Heart right ventricle (tissue), 16 donors: ENCODE measurements at regions not wholly inside any gene's neighbourhood (a gene's known extent, or its start where the extent isn't known, plus 50 kb on each side); places are given as distances from the start of the nearest gene placed in this dataset.

ENCODE experiments used
- ATAC-seq, 8 donors: fragments of 200-7000 bp; cut with Tn5 transposase; one replicate each; pipeline ENCODE4 v1.9.1; 2020; ENCODE audit warnings: mild to moderate bottlenecking in 8 of 8, moderate library complexity in 8 of 8, moderate number of reproducible peaks in 1 of 8
- DNase-seq, 2 donors: peaks; one replicate each; pipeline ENCODE4 v3.0.0-alpha.2; 2020
- H3K27ac ChIP-seq, 10 donors: fragments of 200-600 bp; sonication (generic) in 2 of 10; one replicate each; pipeline versions ENCODE4 v1.5.0 to v1.8.0; 2020 to 2022; ENCODE audit warnings: mild to moderate bottlenecking in 3 of 10
- H3K27me3 ChIP-seq, 7 donors: fragments of 200-600 bp; one replicate each; pipeline ENCODE4 v1.8.0; 2021 to 2022; ENCODE audit warnings: mild to moderate bottlenecking in 2 of 7
- H3K36me3 ChIP-seq, 9 donors: fragments of 200-600 bp; sonication (generic) in 1 of 9; one replicate each; pipeline versions ENCODE4 v1.5.0 to v1.8.0; 2020 to 2022; ENCODE audit warnings: mild to moderate bottlenecking in 2 of 9
- H3K4me1 ChIP-seq, 9 donors: fragments of 200-600 bp; sonication (generic) in 1 of 9; one replicate each; pipeline versions ENCODE4 v1.5.0 to v1.8.0; 2020 to 2022; ENCODE audit warnings: mild to moderate bottlenecking in 4 of 9
- H3K4me3 ChIP-seq, 10 donors: fragments of 200-600 bp; sonication (generic) in 2 of 10; one replicate each; pipeline versions ENCODE4 v1.5.0 to v1.8.0; 2020 to 2022; ENCODE audit warnings: mild to moderate bottlenecking in 7 of 10, moderate library complexity in 2 of 10
- H3K9me3 ChIP-seq, 11 donors: fragments of 200-600 bp in 10 of 11; sonication (generic) in 2 of 11; one replicate each; pipeline versions ENCODE4 v1.5.0 to v1.8.0; 2013 to 2022; ENCODE audit warnings: mild to moderate bottlenecking in 2 of 11, control low read depth in 1 of 11, moderate library complexity in 1 of 11
- CTCF ChIP-seq, 9 donors: fragments of 200-600 bp; sonication (generic) in 2 of 9; IDR thresholded peaks; one replicate each; pipeline versions ENCODE4 v1.5.0 to v1.8.0; 2021 to 2022; ENCODE audit warnings: antibody characterized with exemption in 9 of 9, mild to moderate bottlenecking in 5 of 9, moderate library complexity in 1 of 9
- WGBS, 2 donors: extraction: QIAGEN DNeasy Blood & Tissue Kit; methylation state at CpG; one replicate each; pipeline ENCODE4 v1.1.7; 2013; ENCODE audit warnings: inconsistent platforms in 1 of 2; 5-methylcytosine and 5-hydroxymethylcytosine counted together
- intact Hi-C, 10 donors: fragments of 100-400 bp; cut with DNase I; formaldehyde crosslinking; loops; one replicate each; pipeline versions ENCODE4 v1.11.1 to v1.14.2; 2022
- donor health status: Arrhythmogenic right ventricular cardiomyopathy.
- donor health status: ischemic (EF 13 %, LVEDD 7.1; RV severe dilation, severe dysfunction).
- donor health status: healthy with polysubstance abuse.
- donor health status: DM: no; HTN: yes; CAD: no.
- donor health status: DM: no; HTN: no; CAD: no.
- donor health status: ischemic (EF 25% LVEDD 6.9; RV normal size, moderate dysfunction).
- donor health status: ischemic (EF 25% LVEDD 5.7; RV mildly dilated, moderate dysfunction).
- donor health status: healthy.
- donor health status: DM: yes; HTN: yes; CAD: no.
- donor health status: Ischemic cardiomyopathy.
- donor health status: ischemic (EF 35%, LVEDD 5.7; RV mildly dilated, moderate dysfunction).
- donor health status: nonischemic (EF 11% LVEDD 7.7; RV severe dilation, severe dysfunction).
- donor health status: DM: yes; HTN: yes; CAD: no.
- donor health status: PGD.
- donor health status: ischemic (EF 29% LVEDD 5.4; RV normal size, mild dysfunction).
- donor health status: nonischemic (EF 23%, LVEDD 6.1; RV moderate dilation, normal function).

GRCh38 chr7:33738260-33738935 lies 166.9 kb upstream of the BMPER start:
- intact Hi-C loops: no loop called here

GRCh38 chr7:33739286-33739685 lies 166.1 kb upstream of the BMPER start:
- no peak for TF ChIP-seq CTCF (IDR thresholded peaks at IDR 0.05)
- intact Hi-C loops: no loop called here
- H3K27ac ChIP-seq: no peak overlapping the region
- 95 to 96% methylated on average over 4 of the region's 4 CpGs for WGBS, 2 donors
- H3K27me3 ChIP-seq: no peaks in the 10 kb centered on the region
- DNase-seq (no peak), ATAC-seq (no peak)
- no peaks in the 10 kb centered on the region for H3K9me3 ChIP-seq
- no peaks in the 10 kb centered on the region for H3K36me3 ChIP-seq
- H3K4me3 ChIP-seq: no peak overlapping the region
- H3K4me1 ChIP-seq: peaks cover 0 to 11% (median 0%) of the 10 kb centered on the region in 9 donors

More at GRCh38 chr7:33738260-33738935, 166.9 kb upstream of the BMPER start:
- Histone ChIP-seq H3K4me1 (peaks cover 0 to 11% (median 0%) of the 10 kb centered on the region in 9 donors), H3K4me3 (no peak overlapping the region), H3K9me3 (no peaks in the 10 kb centered on the region), H3K27ac (no peak overlapping the region), H3K27me3 (no peaks in the 10 kb centered on the region), H3K36me3 (no peaks in the 10 kb centered on the region)
- TF ChIP-seq CTCF (IDR thresholded peaks at IDR 0.05): no peak
- no peak for DNase-seq
- 79 to 86% methylated on average over 3 of the region's 3 CpGs for WGBS, 2 donors
- no peak for ATAC-seq

DNA sequence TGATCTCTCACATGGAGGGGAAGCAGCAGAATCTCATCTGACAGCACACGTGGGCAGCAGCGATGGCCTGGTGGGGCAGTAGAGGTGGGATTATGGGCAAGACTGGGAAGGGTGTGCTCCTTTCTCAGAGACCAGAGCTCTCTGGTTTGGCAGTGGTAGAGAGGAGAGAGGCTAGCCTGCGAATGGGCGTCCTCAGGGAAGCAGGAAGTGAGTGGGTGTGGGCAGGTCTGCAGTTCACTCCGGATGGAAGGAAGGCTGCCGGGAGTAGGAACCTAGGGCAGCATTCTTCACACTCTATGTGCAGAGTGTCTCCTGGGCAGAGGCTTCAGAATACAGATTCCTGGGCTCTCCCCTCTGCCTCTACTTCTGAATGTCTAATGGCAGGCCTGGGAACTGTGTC lies 162.8 kb upstream of the BMPER start:
- TF ChIP-seq CTCF (IDR thresholded peaks at IDR 0.05): no peak
- WGBS, 2 donors: 65 to 72% methylated on average over 6 of the region's 6 CpGs
- H3K4me1 ChIP-seq: peaks cover 0 to 11% (median 0%) of the 10 kb centered on the region in 9 donors
- ATAC-seq: peak in 7 of 8 donors; percentile 28 to 68 (median 45)
- no peaks in the 10 kb centered on the region for H3K27me3 ChIP-seq
- no peak overlapping the region for H3K4me3 ChIP-seq
- H3K9me3 ChIP-seq: no peaks in the 10 kb centered on the region
- H3K36me3 ChIP-seq: no peaks in the 10 kb centered on the region
- intact Hi-C loops: loop anchor here in 3 of 10 donors (10.0 kb wide), 3 partner anchors 58 to 498 kb away; no protein-coding TSS in a partner anchor
- H3K27ac ChIP-seq: peak overlapping the region in 1 of 10 donors; percentile 62
- DNase-seq: no peak

DNA sequence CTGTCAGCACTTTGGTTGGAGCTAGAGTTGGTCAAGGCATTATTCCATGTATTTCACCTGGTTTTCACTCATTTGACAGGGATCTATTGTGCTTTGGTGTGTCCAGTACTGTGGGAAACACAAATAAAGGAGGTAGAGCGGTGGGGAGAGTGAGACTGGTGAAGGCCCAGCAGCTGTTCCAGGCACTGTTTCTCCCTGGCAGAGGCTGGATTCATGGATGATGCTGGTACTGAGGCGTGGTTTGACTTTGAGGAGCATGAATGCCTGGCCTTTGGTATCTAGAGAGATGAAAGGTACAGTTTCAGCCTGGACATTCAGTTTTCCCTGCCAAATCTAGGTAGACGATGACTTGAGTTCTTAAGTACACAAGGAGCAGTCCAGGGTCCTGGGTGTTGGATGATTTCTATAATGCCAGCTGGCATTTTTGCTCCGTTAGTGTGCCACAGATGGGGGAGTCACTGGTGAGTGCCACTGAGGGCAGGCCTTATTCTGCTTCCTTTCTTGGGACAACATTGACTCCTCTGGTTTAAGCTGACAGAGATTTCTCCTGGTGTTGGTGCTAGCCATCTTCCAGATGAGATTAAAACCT lies 162.2 kb upstream of the BMPER start:
- ATAC-seq: no peak
- no peak for TF ChIP-seq CTCF (IDR thresholded peaks at IDR 0.05)
- 96 to 98% methylated on average over 4 of the region's 4 CpGs for WGBS, 2 donors
- Histone ChIP-seq H3K27me3 (no peaks in the 10 kb centered on the region), H3K36me3 (no peaks in the 10 kb centered on the region), H3K4me1 (peaks cover 0 to 11% (median 0%) of the 10 kb centered on the region in 9 donors), H3K9me3 (no peaks in the 10 kb centered on the region), H3K27ac (peak overlapping the region in 1 of 10 donors; percentile 62), H3K4me3 (no peak overlapping the region)
- intact Hi-C loops: loop anchor here in 3 of 10 donors (10.0 kb wide), 3 partner anchors 58 to 498 kb away; no protein-coding TSS in a partner anchor
- DNase-seq: no peak
